GM12878 (cell line): ENCODE measurements at regions not wholly inside any gene's neighbourhood (a gene's known extent, or its start where the extent isn't known, plus 50 kb on each side); places are given as distances from the start of the nearest gene placed in this dataset.

Source experiments
- CREB1 ChIP-seq: IDR thresholded peaks from 2 replicates; pipeline ENCODE4 v1.6.1; 2012; ENCODE audit warnings: low read depth, mild to moderate bottlenecking, inconsistent platforms
- CTCF ChIP-seq, 3 experiments: IDR thresholded peaks in 2 of 3; conservative IDR thresholded peaks in 1 of 3; 2 replicates each; pipeline ENCODE4 v1.5.1; 2011; ENCODE audit warnings: low read depth in 3 of 3, low read length in 3 of 3, mild to moderate bottlenecking in 3 of 3, control low read depth in 2 of 3, moderate library complexity in 2 of 3, inconsistent platforms in 1 of 3, mixed read lengths in 1 of 3; ENCODE audit not compliant: control insufficient read depth in 2 of 3, insufficient read depth in 1 of 3; ENCODE audit errors: extremely low read depth in 1 of 3
- EZH2 ChIP-seq: IDR thresholded peaks from 2 replicates; pipeline ENCODE4 v1.6.1; 2012; ENCODE audit warnings: low read depth, mild to moderate bottlenecking, control low read depth, inconsistent platforms, low read length, borderline replicate concordance; ENCODE audit not compliant: control insufficient read depth
- IRF4 ChIP-seq: IDR thresholded peaks from 2 replicates; pipeline ENCODE4 v1.6.1; 2011; ENCODE audit warnings: low read depth, low read length
- POLR2A ChIP-seq: IDR thresholded peaks from 2 replicates; pipeline ENCODE4 v1.6.1; 2011; ENCODE audit warnings: low read depth, mild to moderate bottlenecking, low read length
- RFX5 ChIP-seq: IDR thresholded peaks from 2 replicates; pipeline ENCODE4 v1.6.1; 2011; ENCODE audit warnings: low read depth, low read length, improper control_type of control experiment
- TARDBP ChIP-seq: IDR thresholded peaks from 2 replicates; pipeline ENCODE4 v1.6.1; 2016; ENCODE audit warnings: borderline replicate concordance
- TCF7 ChIP-seq: IDR thresholded peaks from 2 replicates; pipeline ENCODE4 v1.6.1; 2014; ENCODE audit warnings: antibody characterized with exemption, borderline replicate concordance
- ZNF384 ChIP-seq: IDR thresholded peaks from 2 replicates; pipeline ENCODE4 v1.6.1; 2012; ENCODE audit warnings: low read depth, mild to moderate bottlenecking, low read length, improper control_type of control experiment, borderline replicate concordance

- TF ChIP-seq CTCF (IDR thresholded peaks at IDR 0.05 in 2 of 3, conservative IDR thresholded peaks at IDR 0.05 in 1 of 3; ENCODE audit: control insufficient read depth in 2 of 3, extremely low read depth in 1 of 3, insufficient read depth in 1 of 3, low read depth in 3 of 3, low read length in 3 of 3) (no peak), TCF7 (no peak), EZH2 (no peak), POLR2A (no peak), RFX5 (no peak), ZNF384 (no peak), TARDBP (no peak), IRF4 (no peak), CREB1 (no peak)
These were observed 184.9 kb upstream of the RAB6C start for GRCh38 chr2:129794540-129794939.
